ENCODE measurements at regions not wholly inside any gene's neighbourhood (a gene's known extent, or its start where the extent isn't known, plus 50 kb on each side); places are given as distances from the start of the nearest gene placed in this dataset.

- Histone ChIP-seq H3K4me3 (ENCODE audit: low read length) (no peak overlapping the region), H3K9me2 (replicated peaks; ENCODE audit: control insufficient read depth, low read length) (no peaks in the 10 kb centered on the region), H3K36me3 (ENCODE audit: control insufficient read depth, low read length) (no peaks in the 10 kb centered on the region), H3K79me2 (ENCODE audit: control insufficient read depth, low read length) (no peaks in the 10 kb centered on the region), H3K27me3 (ENCODE audit: control insufficient read depth, low read length) (peaks cover 47% of the 10 kb centered on the region), H3K4me2 (ENCODE audit: low read length) (no peak overlapping the region), H3K27ac (ENCODE audit: low read depth, low read length) (no peak overlapping the region), H4K20me1 (ENCODE audit: control insufficient read depth, insufficient read depth, low read depth, low read length) (no peaks in the 10 kb centered on the region), H3K9me3 (ENCODE audit: control insufficient read depth, insufficient read depth, low read length) (no peaks in the 10 kb centered on the region), H3F3A (ENCODE audit: control insufficient read depth, insufficient read depth) (peaks cover 6% of the 10 kb centered on the region), H3K4me1 (ENCODE audit: control insufficient read depth, low read length) (peaks cover 11% of the 10 kb centered on the region)
- TF ChIP-seq CTCF (IDR thresholded peaks at IDR 0.05; ENCODE audit: low read depth, low read length, poor library complexity, severe bottlenecking) (no peak), EZH2phosphoT487 (IDR thresholded peaks at IDR 0.05; ENCODE audit: borderline replicate concordance, low read length) (no peak)
Measured at GRCh38 chr15:70440416-70441138, 322.8 kb downstream of the UACA start.

GRCh38 chr15:70439880-70440279 lies 323.5 kb downstream of the UACA start:
- no peaks in the 10 kb centered on the region for H3K79me2 ChIP-seq (ENCODE audit: control insufficient read depth, low read length)
- no peak overlapping the region for H3K4me3 ChIP-seq (ENCODE audit: low read length)
- H4K20me1 ChIP-seq (ENCODE audit: control insufficient read depth, insufficient read depth, low read depth, low read length): no peaks in the 10 kb centered on the region
- H3K4me1 ChIP-seq (ENCODE audit: control insufficient read depth, low read length): peaks cover 18% of the 10 kb centered on the region
- peaks cover 11% of the 10 kb centered on the region for H3F3A ChIP-seq (ENCODE audit: control insufficient read depth, insufficient read depth)
- H3K27ac ChIP-seq (ENCODE audit: low read depth, low read length): no peak overlapping the region
- TF ChIP-seq EZH2phosphoT487 (IDR thresholded peaks at IDR 0.05; ENCODE audit: borderline replicate concordance, low read length): no peak
- TF ChIP-seq CTCF (IDR thresholded peaks at IDR 0.05; ENCODE audit: low read depth, low read length, poor library complexity, severe bottlenecking): no peak
- H3K9me2 ChIP-seq (replicated peaks; ENCODE audit: control insufficient read depth, low read length): no peaks in the 10 kb centered on the region
- no peak overlapping the region for H3K4me2 ChIP-seq (ENCODE audit: low read length)
- no peaks in the 10 kb centered on the region for H3K9me3 ChIP-seq (ENCODE audit: control insufficient read depth, insufficient read depth, low read length)
- H3K27me3 ChIP-seq (ENCODE audit: control insufficient read depth, low read length): peaks cover 42% of the 10 kb centered on the region
- H3K36me3 ChIP-seq (ENCODE audit: control insufficient read depth, low read length): no peaks in the 10 kb centered on the region

- no peak overlapping the region for H3K4me2 ChIP-seq (ENCODE audit: low read length)
- peaks cover 37% of the 10 kb centered on the region for H3K27me3 ChIP-seq (ENCODE audit: control insufficient read depth, low read length)
- no peak overlapping the region for H3K27ac ChIP-seq (ENCODE audit: low read depth, low read length)
Measured at GRCh38 chr15:70439304-70439877, 324.0 kb downstream of the UACA start.

More at GRCh38 chr15:70439304-70439877, 324.0 kb downstream of the UACA start:
- H3K4me1 ChIP-seq (ENCODE audit: control insufficient read depth, low read length): peaks cover 23% of the 10 kb centered on the region
- no peaks in the 10 kb centered on the region for H3K79me2 ChIP-seq (ENCODE audit: control insufficient read depth, low read length)
- TF ChIP-seq CTCF (IDR thresholded peaks at IDR 0.05; ENCODE audit: low read depth, low read length, poor library complexity, severe bottlenecking): no peak
- no peak for TF ChIP-seq EZH2phosphoT487 (IDR thresholded peaks at IDR 0.05; ENCODE audit: borderline replicate concordance, low read length)
- no peaks in the 10 kb centered on the region for H4K20me1 ChIP-seq (ENCODE audit: control insufficient read depth, insufficient read depth, low read depth, low read length)
- H3K9me2 ChIP-seq (replicated peaks; ENCODE audit: control insufficient read depth, low read length): no peaks in the 10 kb centered on the region
- H3K9me3 ChIP-seq (ENCODE audit: control insufficient read depth, insufficient read depth, low read length): no peaks in the 10 kb centered on the region
- no peak overlapping the region for H3K4me3 ChIP-seq (ENCODE audit: low read length)
- H3F3A ChIP-seq (ENCODE audit: control insufficient read depth, insufficient read depth): peaks cover 11% of the 10 kb centered on the region
- no peaks in the 10 kb centered on the region for H3K36me3 ChIP-seq (ENCODE audit: control insufficient read depth, low read length)
